ENCODE measurements at regions not wholly inside any gene's neighbourhood (a gene's known extent, or its start where the extent isn't known, plus 50 kb on each side); places are given as distances from the start of the nearest gene placed in this dataset.
A peak's percentile ranks its signal among the peaks of the same experiment; 100 is the strongest.

DNA sequence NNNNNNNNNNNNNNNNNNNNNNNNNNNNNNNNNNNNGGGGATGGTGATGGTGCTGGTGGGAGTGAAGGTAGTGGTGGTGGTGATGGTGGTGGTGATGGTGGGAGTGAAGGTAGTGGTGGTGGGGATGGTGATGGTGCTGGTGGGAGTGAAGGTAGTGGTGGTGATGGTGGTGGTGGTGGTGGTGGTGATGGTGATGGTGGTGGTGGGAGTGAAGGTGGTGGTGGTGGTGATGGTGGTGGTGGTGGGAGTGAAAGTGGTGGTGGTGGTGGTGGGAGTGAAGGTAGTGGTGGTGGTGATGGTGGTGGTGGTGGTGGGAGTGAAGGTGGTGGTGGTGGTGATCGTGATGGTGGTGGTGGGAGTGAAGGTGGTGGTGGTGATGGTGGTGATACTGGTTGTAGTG, 93.6 kb downstream of the CRYAA start:
- DNase-seq (ENCODE audit: low read depth in 1 of 2, low spot score in 1 of 2) (no peak), FAIRE-seq (no peak), ATAC-seq (peak in 1 of 2 experiments; percentile 97; a peak in 4 of 6 replicates)
- no peak overlapping the region for H3K4me3 ChIP-seq
- ChIA-PET CTCF (no interaction called here), POLR2A (no interaction called here)
- no peak for TF ChIP-seq FOXS1 (CRISPR knock-in tag; IDR thresholded peaks at IDR 0.05)
- TF ChIP-seq RCOR1 (IDR thresholded peaks at IDR 0.05; ENCODE audit: low read depth, low read length): no peak
- TF ChIP-seq HOXB13 (CRISPR knock-in tag; IDR thresholded peaks at IDR 0.05; ENCODE audit: low read depth): no peak
- TF ChIP-seq MYC (IDR thresholded peaks at IDR 0.05; ENCODE audit: borderline replicate concordance, low read length): no peak
- no peak overlapping the region for H3K4me2 ChIP-seq
- H3K4me1 ChIP-seq: 0 out of 3 replicates have a peak, but pooled peaks cover 3% of the 10 kb centered on the region
- H3K9me3 ChIP-seq: peaks cover 3% of the 10 kb centered on the region; the same call in 1 of the 3 replicates
- no peak overlapping the region for H3K27ac ChIP-seq
- no CpG with 5 or more reads among the region's 1 CpG for WGBS (ENCODE audit: missing lambda C conversion rate)
